Stimulated activated CD4-positive, alpha-beta T cell treated with anti-CD3 and anti-CD28 coated beads, Interleukin-12 subunit alpha, Interleukin-12 subunit beta, amount 100 ng/mL, for 48 hours (primary cell): ENCODE measurements at regions not wholly inside any gene's neighbourhood (a gene's known extent, or its start where the extent isn't known, plus 50 kb on each side); places are given as distances from the start of the nearest gene placed in this dataset.
"Not testable (repeated sequence)": the region's sequence is repeated elsewhere in the genome, so short reads cannot be mapped to it uniquely, and the experiment has no call there.

ENCODE experiments used
- DNase-seq, 3 donors: peaks; one replicate each; pipeline ENCODE4 v3.0.0-alpha.2; 2020; ENCODE audit warnings: low read depth in 2 of 3, low spot score in 1 of 3

- no peak for DNase-seq
Observed at GRCh38 chr5:105877592-105877991, 1793.1 kb downstream of the EFNA5 start.

GRCh38 chr5:105874316-105874715, 1796.4 kb downstream of the EFNA5 start:
- DNase-seq: no peak

- no peak for DNase-seq
Observed at GRCh38 chr5:105872569-105873270, 1798.0 kb downstream of the EFNA5 start.

- DNase-seq: no peak
Observed at GRCh38 chr5:105868038-105868780, 1802.5 kb downstream of the EFNA5 start.

- DNase-seq: no peak
Observed at GRCh38 chr5:105865834-105866233, 1804.9 kb downstream of the EFNA5 start.

- DNase-seq: not testable (repeated sequence)
Observed at GRCh38 chr5:105859350-105859749, 1811.4 kb downstream of the EFNA5 start.

- no peak for DNase-seq
Observed at GRCh38 chr5:105849701-105850100, 1821.0 kb downstream of the EFNA5 start.

GRCh38 chr5:105840800-105841199, 1829.9 kb downstream of the EFNA5 start:
- no peak for DNase-seq

GRCh38 chr5:105836887-105837286, 1833.8 kb downstream of the EFNA5 start:
- no peak for DNase-seq

GRCh38 chr5:105836268-105836667, 1834.5 kb downstream of the EFNA5 start:
- DNase-seq: no peak

- no peak for DNase-seq
Observed at GRCh38 chr5:105828821-105829220, 1841.9 kb downstream of the EFNA5 start.

- no peak for DNase-seq
Observed at GRCh38 chr5:105821800-105822199, 1848.9 kb downstream of the EFNA5 start.

GRCh38 chr5:105817914-105818313, 1852.8 kb downstream of the EFNA5 start:
- DNase-seq: no peak

GRCh38 chr5:105817416-105817815, 1853.3 kb downstream of the EFNA5 start:
- DNase-seq: no peak

GRCh38 chr5:105816961-105817360, 1853.8 kb downstream of the EFNA5 start:
- DNase-seq: no peak

GRCh38 chr5:105812304-105812703, 1858.4 kb downstream of the EFNA5 start:
- DNase-seq: no peak

GRCh38 chr5:105807951-105808350, 1862.8 kb downstream of the EFNA5 start:
- no peak for DNase-seq

GRCh38 chr5:105807290-105807689, 1863.4 kb downstream of the EFNA5 start:
- no peak for DNase-seq

GRCh38 chr5:105806596-105806995, 1864.1 kb downstream of the EFNA5 start:
- DNase-seq: no peak

GRCh38 chr5:105803431-105803830, 1867.3 kb downstream of the EFNA5 start:
- no peak for DNase-seq

GRCh38 chr5:105794578-105794977, 1876.2 kb downstream of the EFNA5 start:
- DNase-seq: no peak

- DNase-seq: no peak
Observed at GRCh38 chr5:105789246-105789645, 1881.5 kb downstream of the EFNA5 start.

- DNase-seq: no peak
Observed at GRCh38 chr5:105783811-105784210, 1886.9 kb downstream of the EFNA5 start.
